NCI-H460 (cell line): ENCODE measurements at regions not wholly inside any gene's neighbourhood (a gene's known extent, or its start where the extent isn't known, plus 50 kb on each side); places are given as distances from the start of the nearest gene placed in this dataset.

Experiments
- DNase-seq: peaks from one replicate; pipeline ENCODE4 v3.0.0-alpha.2; 2016; ENCODE audit warnings: low read depth; ENCODE audit errors: extremely low read depth

- DNase-seq = no peak
Observed at GRCh38 chr4:115376866-115377265, 263.4 kb upstream of the NDST4 start.

- no peak for DNase-seq
Observed at GRCh38 chr4:115374621-115375020, 261.2 kb upstream of the NDST4 start.

- no peak for DNase-seq
Observed at GRCh38 chr4:115370490-115370889, 257.1 kb upstream of the NDST4 start.

- no peak for DNase-seq
Observed at GRCh38 chr4:115370012-115370411, 256.6 kb upstream of the NDST4 start.

- no peak for DNase-seq
Observed at GRCh38 chr4:115366390-115366789, 253.0 kb upstream of the NDST4 start.

- DNase-seq = no peak
Observed at GRCh38 chr4:115365185-115365584, 251.8 kb upstream of the NDST4 start.

GRCh38 chr4:115361781-115362180, 248.4 kb upstream of the NDST4 start:
- no peak for DNase-seq

- no peak for DNase-seq
Observed at GRCh38 chr4:115360431-115360830, 247.0 kb upstream of the NDST4 start.

- no peak for DNase-seq
Observed at GRCh38 chr4:115357776-115358175, 244.4 kb upstream of the NDST4 start.

GRCh38 chr4:115356176-115356575, 242.8 kb upstream of the NDST4 start:
- no peak for DNase-seq

- DNase-seq = no peak
Observed at GRCh38 chr4:115355329-115355728, 241.9 kb upstream of the NDST4 start.

- DNase-seq = no peak
Observed at GRCh38 chr4:115353370-115353769, 239.9 kb upstream of the NDST4 start.

GRCh38 chr4:115343171-115343570, 229.8 kb upstream of the NDST4 start:
- DNase-seq = no peak

- DNase-seq = no peak
Observed at GRCh38 chr4:115334736-115335411, 221.5 kb upstream of the NDST4 start.

- DNase-seq = no peak
Observed at GRCh38 chr4:115332078-115332477, 218.7 kb upstream of the NDST4 start.

- DNase-seq = no peak
Observed at GRCh38 chr4:115331241-115331640, 217.8 kb upstream of the NDST4 start.

GRCh38 chr4:115325836-115326235, 212.4 kb upstream of the NDST4 start:
- DNase-seq = no peak

- DNase-seq = no peak
Observed at GRCh38 chr4:115323106-115323707, 209.8 kb upstream of the NDST4 start.

- no peak for DNase-seq
Observed at GRCh38 chr4:115315182-115315581, 201.8 kb upstream of the NDST4 start.

- DNase-seq = no peak
Observed at GRCh38 chr4:115310641-115311040, 197.2 kb upstream of the NDST4 start.

GRCh38 chr4:115294717-115295116, 181.3 kb upstream of the NDST4 start:
- DNase-seq = no peak

GRCh38 chr4:115293093-115293462, 179.7 kb upstream of the NDST4 start:
- DNase-seq = no peak
